ENCODE measurements at regions not wholly inside any gene's neighbourhood (a gene's known extent, or its start where the extent isn't known, plus 50 kb on each side); places are given as distances from the start of the nearest gene placed in this dataset.

DNA sequence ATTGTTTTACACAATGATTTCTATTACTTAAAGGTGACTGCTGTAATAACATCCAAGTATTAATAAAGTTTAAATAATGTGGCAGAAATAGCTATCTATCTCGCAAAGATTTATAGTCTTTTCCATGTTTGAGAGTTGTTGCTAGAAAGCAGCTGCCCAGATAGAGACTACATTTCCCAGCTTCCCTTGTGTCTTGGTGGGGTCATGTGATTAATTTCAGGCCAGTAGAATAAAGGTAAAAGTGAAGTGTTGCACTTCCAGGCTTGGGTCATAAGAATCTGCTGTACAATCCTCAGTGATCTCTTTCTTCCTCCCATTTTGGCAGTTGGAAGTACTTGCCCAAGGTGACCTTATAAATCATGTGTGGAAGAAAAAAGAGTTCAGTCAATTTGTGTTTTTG, 449.7 kb upstream of the USP15 start:
- TF ChIP-seq, protein P1, sequence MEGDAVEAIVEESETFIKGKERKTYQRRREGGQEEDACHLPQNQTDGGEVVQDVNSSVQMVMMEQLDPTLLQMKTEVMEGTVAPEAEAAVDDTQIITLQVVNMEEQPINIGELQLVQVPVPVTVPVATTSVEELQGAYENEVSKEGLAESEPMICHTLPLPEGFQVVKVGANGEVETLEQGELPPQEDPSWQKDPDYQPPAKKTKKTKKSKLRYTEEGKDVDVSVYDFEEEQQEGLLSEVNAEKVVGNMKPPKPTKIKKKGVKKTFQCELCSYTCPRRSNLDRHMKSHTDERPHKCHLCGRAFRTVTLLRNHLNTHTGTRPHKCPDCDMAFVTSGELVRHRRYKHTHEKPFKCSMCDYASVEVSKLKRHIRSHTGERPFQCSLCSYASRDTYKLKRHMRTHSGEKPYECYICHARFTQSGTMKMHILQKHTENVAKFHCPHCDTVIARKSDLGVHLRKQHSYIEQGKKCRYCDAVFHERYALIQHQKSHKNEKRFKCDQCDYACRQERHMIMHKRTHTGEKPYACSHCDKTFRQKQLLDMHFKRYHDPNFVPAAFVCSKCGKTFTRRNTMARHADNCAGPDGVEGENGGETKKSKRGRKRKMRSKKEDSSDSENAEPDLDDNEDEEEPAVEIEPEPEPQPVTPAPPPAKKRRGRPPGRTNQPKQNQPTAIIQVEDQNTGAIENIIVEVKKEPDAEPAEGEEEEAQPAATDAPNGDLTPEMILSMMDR (IDR thresholded peaks at IDR 0.05): no peak
- no peak for TF ChIP-seq POLR2A (IDR thresholded peaks at IDR 0.05)

Measured in adrenal gland (tissue), 5 donors.